Coronary artery (tissue), 2 donors: ENCODE measurements at regions not wholly inside any gene's neighbourhood (a gene's known extent, or its start where the extent isn't known, plus 50 kb on each side); places are given as distances from the start of the nearest gene placed in this dataset.

ENCODE experiments used
- DNase-seq: peaks from one replicate; pipeline ENCODE4 v3.0.0-alpha.2; 2017; ENCODE audit warnings: low spot score
- H3K27ac ChIP-seq, 2 donors: fragments of 200-600 bp; sonication (generic); one replicate each; pipeline ENCODE4 v1.5.1; 2016 to 2019
- H3K4me3 ChIP-seq: fragments of 200-600 bp; sonication (generic); 2 replicates; pipeline ENCODE4 v1.5.1; 2016; ENCODE audit warnings: mild to moderate bottlenecking, moderate library complexity
- TF ChIP-seq, protein P1 (sequence below): fragments of 200-600 bp; sonication (generic); IDR thresholded peaks from one replicate; pipeline ENCODE4 v1.5.1; 2019; ENCODE audit warnings: antibody characterized with exemption

DNA sequence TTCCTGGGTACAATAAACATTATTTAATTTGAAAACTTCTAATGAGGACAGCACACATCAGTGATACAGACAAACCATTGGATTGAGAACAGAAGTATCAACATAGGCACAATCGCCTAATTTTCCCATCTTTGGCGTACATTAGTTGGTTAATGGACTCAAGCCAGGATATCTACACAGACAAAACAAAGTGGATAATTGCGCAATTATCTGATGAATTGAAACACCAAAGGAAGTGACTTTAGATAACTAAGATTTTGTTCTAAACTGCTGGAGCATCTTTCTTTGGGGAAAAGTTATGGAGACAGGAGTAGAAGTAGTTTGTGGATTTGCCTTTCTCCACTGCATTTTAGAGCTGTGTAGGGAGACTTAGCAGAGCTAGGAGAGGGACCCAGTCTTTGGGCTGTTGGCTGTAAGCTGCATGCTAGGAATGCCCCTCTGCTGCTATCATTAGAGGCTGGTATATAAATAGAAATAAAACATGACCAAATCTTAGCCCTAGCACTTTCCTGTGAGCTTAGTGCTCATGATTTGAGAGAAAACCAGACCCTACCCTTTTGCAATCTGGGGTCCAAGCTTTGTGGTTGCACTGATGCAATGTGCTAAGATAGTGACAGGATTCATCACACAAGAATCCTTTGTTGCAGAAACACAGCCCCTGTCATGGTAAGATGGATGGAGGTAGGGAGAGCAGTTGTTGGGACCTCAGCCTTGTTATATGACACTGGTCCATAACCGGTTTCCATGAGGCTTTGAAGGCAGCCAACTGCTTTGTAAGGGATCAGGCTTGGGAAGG, 264.5 kb upstream of the PIK3C3 start:
- DNase-seq = no peak
- Histone ChIP-seq H3K4me3 (no peak overlapping the region), H3K27ac (no peak overlapping the region)
- TF ChIP-seq, protein P1, sequence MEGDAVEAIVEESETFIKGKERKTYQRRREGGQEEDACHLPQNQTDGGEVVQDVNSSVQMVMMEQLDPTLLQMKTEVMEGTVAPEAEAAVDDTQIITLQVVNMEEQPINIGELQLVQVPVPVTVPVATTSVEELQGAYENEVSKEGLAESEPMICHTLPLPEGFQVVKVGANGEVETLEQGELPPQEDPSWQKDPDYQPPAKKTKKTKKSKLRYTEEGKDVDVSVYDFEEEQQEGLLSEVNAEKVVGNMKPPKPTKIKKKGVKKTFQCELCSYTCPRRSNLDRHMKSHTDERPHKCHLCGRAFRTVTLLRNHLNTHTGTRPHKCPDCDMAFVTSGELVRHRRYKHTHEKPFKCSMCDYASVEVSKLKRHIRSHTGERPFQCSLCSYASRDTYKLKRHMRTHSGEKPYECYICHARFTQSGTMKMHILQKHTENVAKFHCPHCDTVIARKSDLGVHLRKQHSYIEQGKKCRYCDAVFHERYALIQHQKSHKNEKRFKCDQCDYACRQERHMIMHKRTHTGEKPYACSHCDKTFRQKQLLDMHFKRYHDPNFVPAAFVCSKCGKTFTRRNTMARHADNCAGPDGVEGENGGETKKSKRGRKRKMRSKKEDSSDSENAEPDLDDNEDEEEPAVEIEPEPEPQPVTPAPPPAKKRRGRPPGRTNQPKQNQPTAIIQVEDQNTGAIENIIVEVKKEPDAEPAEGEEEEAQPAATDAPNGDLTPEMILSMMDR = no peak

DNA sequence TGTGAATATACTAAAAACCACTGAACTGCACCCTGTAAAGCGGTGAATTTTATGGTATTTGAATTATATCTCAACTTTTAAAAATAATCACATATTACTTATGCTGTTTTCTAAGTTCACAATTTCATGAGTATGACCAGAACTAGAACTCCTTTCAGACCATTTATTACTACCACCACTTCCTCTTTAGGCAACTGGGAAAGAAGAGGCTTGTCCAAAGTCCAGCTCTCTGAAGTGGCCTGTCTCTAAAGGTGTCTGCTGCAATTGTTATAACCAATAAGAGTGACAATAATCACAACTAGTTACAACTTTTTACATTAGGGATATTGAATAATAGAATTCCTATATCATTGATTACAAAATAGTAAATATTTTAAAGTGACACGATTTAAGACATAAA, 267.9 kb upstream of the PIK3C3 start:
- H3K4me3 ChIP-seq = no peak overlapping the region
- TF ChIP-seq, protein P1 = no peak
- no peak overlapping the region for H3K27ac ChIP-seq
- no peak for DNase-seq

DNA sequence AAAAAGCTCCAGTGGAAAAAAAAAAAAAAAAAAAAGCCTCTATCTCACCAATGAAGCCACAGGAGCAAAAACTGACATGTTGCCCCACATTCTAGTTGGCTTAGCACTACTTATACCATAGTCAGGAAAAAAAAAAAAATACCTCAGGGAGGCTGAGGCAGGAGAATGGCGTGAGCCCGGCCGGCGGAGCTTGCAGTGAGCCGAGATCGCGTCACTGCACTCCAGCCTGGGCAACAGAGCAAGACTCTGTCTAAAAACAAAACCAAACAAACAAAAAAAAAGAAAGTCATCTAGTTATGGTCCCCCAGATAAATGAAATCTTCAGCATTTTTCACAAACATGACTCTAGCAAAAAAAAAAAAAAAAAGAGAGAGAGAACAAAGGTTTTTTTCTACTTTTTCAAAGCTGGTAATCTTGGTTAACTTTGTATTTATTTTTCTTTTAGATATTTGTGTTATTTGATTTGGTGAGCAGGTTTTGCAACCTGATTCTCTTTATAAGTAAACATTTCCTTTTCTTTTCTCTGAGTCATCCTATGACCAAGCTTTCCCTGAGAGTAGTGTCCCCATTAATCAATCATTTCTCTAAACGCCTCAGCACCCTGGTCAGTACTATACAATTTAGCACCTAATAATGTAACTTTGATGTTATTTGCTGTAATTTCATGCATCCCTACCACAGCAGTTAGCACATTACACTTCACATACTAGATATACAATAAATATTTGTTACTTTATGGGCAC, 273.7 kb upstream of the PIK3C3 start:
- H3K27ac ChIP-seq = no peak overlapping the region
- H3K4me3 ChIP-seq = no peak overlapping the region
- no peak for DNase-seq
- TF ChIP-seq, protein P1 = no peak

DNA sequence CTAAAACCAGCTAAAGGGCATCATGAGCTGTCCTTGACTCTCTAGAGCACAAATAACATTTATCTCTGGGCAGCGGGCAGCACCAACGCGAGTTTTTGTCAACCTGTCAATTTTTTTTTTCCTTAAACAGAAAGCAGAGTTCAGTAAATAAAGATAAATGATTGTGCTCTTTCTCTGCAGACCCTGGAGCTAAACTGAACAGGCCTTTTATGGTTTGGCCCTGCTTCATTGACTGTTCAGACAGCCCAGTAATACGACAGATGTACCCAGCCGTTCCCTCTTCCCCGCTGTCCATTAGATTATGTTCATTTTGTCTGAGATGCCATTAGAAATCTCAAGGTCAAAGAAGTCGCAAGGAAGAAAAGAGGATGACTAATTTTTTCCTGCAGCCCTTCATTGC, 280.5 kb upstream of the PIK3C3 start:
- DNase-seq = no peak
- H3K27ac ChIP-seq = no peak overlapping the region
- TF ChIP-seq, protein P1 = no peak
- H3K4me3 ChIP-seq = no peak overlapping the region

DNA sequence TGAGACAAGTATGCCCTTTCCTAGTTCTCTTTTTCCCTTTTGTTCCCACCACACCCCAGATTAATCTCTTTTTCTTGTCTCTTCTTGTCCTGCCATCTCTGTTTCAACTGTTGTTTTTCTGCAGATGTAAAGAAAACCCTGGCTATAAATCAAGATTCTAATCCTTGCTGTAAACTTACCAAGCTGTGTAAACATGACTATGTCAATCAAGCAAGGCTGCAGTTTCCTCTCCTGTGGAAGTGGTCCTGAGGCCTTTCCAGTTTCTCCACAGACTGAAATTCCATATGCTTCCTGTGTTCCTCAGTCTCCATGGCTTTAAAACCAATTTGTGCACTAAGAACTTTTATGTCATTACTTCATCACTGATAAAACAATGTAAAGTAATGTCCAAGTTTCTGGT, 288.8 kb upstream of the PIK3C3 start:
- H3K4me3 ChIP-seq = no peak overlapping the region
- no peak overlapping the region for H3K27ac ChIP-seq
- DNase-seq = no peak
- TF ChIP-seq, protein P1 = no peak

DNA sequence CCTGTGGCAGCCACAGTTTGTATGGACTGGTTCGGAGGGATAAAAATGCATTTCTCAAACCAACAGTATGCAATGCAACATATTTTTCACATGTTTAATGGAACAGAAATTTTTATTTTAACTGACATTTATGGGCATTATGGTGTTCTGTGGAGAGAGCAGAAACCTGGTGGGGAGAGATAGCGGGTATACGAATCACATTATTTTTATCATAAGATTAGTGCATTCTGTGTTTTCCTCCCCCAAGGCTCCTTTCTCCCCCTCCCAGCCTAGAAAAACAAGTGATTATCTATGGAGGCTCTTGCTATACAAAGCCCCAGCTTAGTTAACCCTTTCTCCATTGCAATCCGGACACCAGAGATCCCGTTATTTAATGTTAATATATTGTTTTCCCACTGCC, 289.8 kb upstream of the PIK3C3 start:
- Histone ChIP-seq H3K27ac (no peak overlapping the region), H3K4me3 (no peak overlapping the region)
- DNase-seq = no peak
- TF ChIP-seq, protein P1 = no peak

DNA sequence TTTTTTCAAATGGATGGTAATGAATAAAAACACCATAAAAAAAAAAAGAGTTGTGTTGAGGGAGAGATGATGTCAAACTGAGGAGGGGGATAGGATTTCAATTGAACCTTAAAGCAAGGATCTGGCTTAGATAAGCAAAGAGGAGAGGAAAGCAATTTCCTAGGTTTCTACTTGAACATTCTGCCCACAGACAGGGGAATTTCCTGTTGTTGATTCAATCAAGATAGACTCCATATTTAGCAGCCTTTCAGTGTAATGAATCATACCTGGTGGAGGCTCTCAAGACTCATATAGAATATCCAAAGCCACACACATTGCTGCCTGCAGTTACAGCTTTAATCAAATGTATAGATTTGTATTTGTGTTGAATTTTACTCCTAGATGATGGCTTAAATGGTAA, 294.4 kb upstream of the PIK3C3 start:
- H3K27ac ChIP-seq = no peak overlapping the region
- TF ChIP-seq, protein P1 = no peak
- DNase-seq = no peak
- no peak overlapping the region for H3K4me3 ChIP-seq
